HEK293 (cell line): ENCODE measurements at regions not wholly inside any gene's neighbourhood (a gene's known extent, or its start where the extent isn't known, plus 50 kb on each side); places are given as distances from the start of the nearest gene placed in this dataset.

Source experiments
- CTCF ChIA-PET: fragments of 350-600 bp; formaldehyde crosslinking; extraction: SDS; loops from one replicate; lab custom pipeline; 2021; ENCODE audit warnings: antibody characterized with exemption; lab: Yijun Ruan, JAX
- POLR2A ChIA-PET: fragments of 300-600 bp; formaldehyde crosslinking; extraction: SDS; loops from one replicate; lab custom pipeline; 2020; ENCODE audit warnings: antibody characterized with exemption, inconsistent platforms; lab: Yijun Ruan, JAX
- H3K27ac ChIP-seq: fragments of 200-500 bp; sonication (Bioruptor generic); 2 replicates; pipeline ENCODE4 v1.5.1; 2014; ENCODE audit warnings: low read depth, low read length, control low read depth, inconsistent platforms; ENCODE audit errors: extremely low read depth
- H3K36me3 ChIP-seq, 2 experiments: fragments of 200-500 bp in 1 of 2; sonication (Bioruptor generic) in 1 of 2; 1 replicate in 1 of 2; 2 replicates in 1 of 2; pipeline ENCODE4 v1.5.1; 2014 to 2017; ENCODE audit warnings: inconsistent platforms in 2 of 2, low read length in 2 of 2; ENCODE audit not compliant: control insufficient read depth in 2 of 2, insufficient read depth in 1 of 2
- H3K4me1 ChIP-seq: fragments of 200-500 bp; sonication (Bioruptor generic); 2 replicates; pipeline ENCODE4 v1.5.1; 2014; ENCODE audit warnings: mild to moderate bottlenecking, low read length, inconsistent platforms; ENCODE audit not compliant: control insufficient read depth, insufficient read depth
- H3K4me3 ChIP-seq: 2 replicates; pipeline ENCODE4 v1.5.1; 2011; ENCODE audit warnings: low read depth, mild to moderate bottlenecking, control low read depth, low read length, moderate library complexity
- H3K9me3 ChIP-seq: fragments of 200-500 bp; sonication (Bioruptor generic); 2 replicates; pipeline ENCODE4 v1.5.1; 2014; ENCODE audit warnings: low read depth, low read length, inconsistent platforms; ENCODE audit not compliant: control insufficient read depth, insufficient read depth
- AEBP2 ChIP-seq: fragments of 450-650 bp; formaldehyde crosslinking; IDR thresholded peaks from 2 replicates; pipeline ENCODE4 v1.5.1; 2016; ENCODE audit warnings: missing biosample characterization, missing genetic modification characterization, borderline replicate concordance
- EGR2 ChIP-seq: fragments of 450-650 bp; formaldehyde crosslinking; IDR thresholded peaks from 2 replicates; pipeline ENCODE4 v1.5.1; 2016; ENCODE audit warnings: low read depth, missing biosample characterization, missing genetic modification characterization
- FEZF1 ChIP-seq: fragments of 450-650 bp; formaldehyde crosslinking; IDR thresholded peaks from 2 replicates; pipeline ENCODE4 v1.5.1; 2016; ENCODE audit warnings: missing biosample characterization, missing genetic modification characterization
- GFI1B ChIP-seq: fragments of 450-650 bp; formaldehyde crosslinking; IDR thresholded peaks from 2 replicates; pipeline ENCODE4 v1.5.1; 2016; ENCODE audit warnings: missing biosample characterization, missing genetic modification characterization
- HOXA7 ChIP-seq: sonication (generic); formaldehyde crosslinking; IDR thresholded peaks from 2 replicates; pipeline ENCODE4 v1.8.1; 2022; ENCODE audit warnings: missing genetic modification reagents, borderline replicate concordance
- IKZF3 ChIP-seq: fragments of 450-650 bp; IDR thresholded peaks from 2 replicates; pipeline ENCODE4 v1.5.0; 2018; ENCODE audit warnings: missing biosample characterization, mild to moderate bottlenecking, missing genetic modification characterization, moderate library complexity
- INSM2 ChIP-seq: fragments of 450-650 bp; formaldehyde crosslinking; IDR thresholded peaks from 2 replicates; pipeline ENCODE4 v1.5.1; 2016; ENCODE audit warnings: missing biosample characterization, missing genetic modification characterization
- KLF1 ChIP-seq: fragments of 450-650 bp; formaldehyde crosslinking; IDR thresholded peaks from 2 replicates; pipeline ENCODE4 v1.5.1; 2016; ENCODE audit warnings: missing biosample characterization, missing genetic modification characterization
- MZF1 ChIP-seq: fragments of 450-650 bp; formaldehyde crosslinking; IDR thresholded peaks from 2 replicates; pipeline ENCODE4 v1.5.1; 2017; ENCODE audit warnings: missing biosample characterization, missing genetic modification characterization, borderline replicate concordance
- PRDM6 ChIP-seq: fragments of 450-650 bp; formaldehyde crosslinking; IDR thresholded peaks from 2 replicates; pipeline ENCODE4 v1.5.1; 2017; ENCODE audit warnings: missing biosample characterization, missing genetic modification characterization
- SP7 ChIP-seq: fragments of 450-650 bp; formaldehyde crosslinking; IDR thresholded peaks from 2 replicates; pipeline ENCODE4 v1.5.1; 2016; ENCODE audit warnings: missing biosample characterization, missing genetic modification characterization
- ZBTB20 ChIP-seq: fragments of 450-650 bp; formaldehyde crosslinking; IDR thresholded peaks from 2 replicates; pipeline ENCODE4 v1.5.1; 2016; ENCODE audit warnings: missing biosample characterization, missing genetic modification characterization
- ZBTB44 ChIP-seq: fragments of 450-650 bp; IDR thresholded peaks from 2 replicates; pipeline ENCODE4 v1.5.1; 2018; ENCODE audit warnings: missing biosample characterization, mild to moderate bottlenecking, missing genetic modification characterization
- ZEB2 ChIP-seq: fragments of 450-650 bp; formaldehyde crosslinking; IDR thresholded peaks from 2 replicates; pipeline ENCODE4 v1.5.1; 2016; ENCODE audit warnings: missing biosample characterization, missing genetic modification characterization
- ZFHX2 ChIP-seq: fragments of 450-650 bp; formaldehyde crosslinking; conservative IDR thresholded peaks from 2 replicates; pipeline ENCODE4 v1.5.1; 2016; ENCODE audit warnings: missing biosample characterization, missing genetic modification characterization
- ZNF175 ChIP-seq: fragments of 450-650 bp; formaldehyde crosslinking; IDR thresholded peaks from 2 replicates; pipeline ENCODE4 v1.5.1; 2016; ENCODE audit warnings: missing biosample characterization, missing genetic modification characterization
- ZNF202 ChIP-seq: fragments of 450-650 bp; formaldehyde crosslinking; IDR thresholded peaks from 2 replicates; pipeline ENCODE4 v1.5.1; 2016; ENCODE audit warnings: missing biosample characterization, missing genetic modification characterization, borderline replicate concordance
- ZNF335 ChIP-seq: fragments of 450-650 bp; formaldehyde crosslinking; conservative IDR thresholded peaks from 2 replicates; pipeline ENCODE4 v1.5.1; 2016; ENCODE audit warnings: missing biosample characterization, missing genetic modification characterization
- ZNF366 ChIP-seq: fragments of 450-650 bp; formaldehyde crosslinking; conservative IDR thresholded peaks from 2 replicates; pipeline ENCODE4 v1.5.1; 2016; ENCODE audit warnings: missing biosample characterization, missing genetic modification characterization
- ZNF433 ChIP-seq: fragments of 450-650 bp; formaldehyde crosslinking; IDR thresholded peaks from 2 replicates; pipeline ENCODE4 v1.5.1; 2016; ENCODE audit warnings: missing biosample characterization, missing genetic modification characterization, low read depth
- ZNF488 ChIP-seq: fragments of 450-650 bp; formaldehyde crosslinking; IDR thresholded peaks from 2 replicates; pipeline ENCODE4 v1.5.1; 2016; ENCODE audit warnings: missing biosample characterization, missing genetic modification characterization
- ZNF529 ChIP-seq: fragments of 450-650 bp; formaldehyde crosslinking; IDR thresholded peaks from 2 replicates; pipeline ENCODE4 v1.5.1; 2017; ENCODE audit warnings: missing genetic modification characterization, missing biosample characterization; ENCODE audit not compliant: insufficient replicate concordance
- ZNF548 ChIP-seq: fragments of 450-650 bp; formaldehyde crosslinking; IDR thresholded peaks from 2 replicates; pipeline ENCODE4 v1.5.1; 2016; ENCODE audit warnings: missing biosample characterization, missing genetic modification characterization
- ZNF600 ChIP-seq: fragments of 450-650 bp; formaldehyde crosslinking; IDR thresholded peaks from 2 replicates; pipeline ENCODE4 v1.5.1; 2016; ENCODE audit warnings: missing biosample characterization, missing genetic modification characterization
- ZNF621 ChIP-seq: fragments of 450-650 bp; formaldehyde crosslinking; IDR thresholded peaks from 2 replicates; pipeline ENCODE4 v1.5.1; 2017; ENCODE audit warnings: missing biosample characterization, missing genetic modification characterization
- ZNF660 ChIP-seq: fragments of 450-650 bp; IDR thresholded peaks from 2 replicates; pipeline ENCODE4 v1.5.1; 2018; ENCODE audit warnings: missing biosample characterization, mild to moderate bottlenecking, missing genetic modification characterization
- ZNF670 ChIP-seq: fragments of 450-650 bp; formaldehyde crosslinking; IDR thresholded peaks from 2 replicates; pipeline ENCODE4 v1.5.1; 2016; ENCODE audit warnings: missing biosample characterization, missing genetic modification characterization, low read depth
- ZNF704 ChIP-seq: fragments of 450-650 bp; formaldehyde crosslinking; IDR thresholded peaks from 2 replicates; pipeline ENCODE4 v1.5.1; 2016; ENCODE audit warnings: missing biosample characterization, missing genetic modification characterization

- POLR2A ChIA-PET = no interaction called here
- TF ChIP-seq EGR2 (tag by site-specific recombination) (peak; percentile 57; the same call in 1 of the 2 replicates), ZNF366 (tag by site-specific recombination) (0 out of 2 replicates have a peak, but pooled peaks have one; percentile 36), ZNF660 (tag by site-specific recombination) (0 out of 2 replicates have a peak, but pooled peaks have one; percentile 13), INSM2 (tag by site-specific recombination) (no peak), ZEB2 (tag by site-specific recombination) (no peak), IKZF3 (0 out of 2 replicates have a peak, but pooled peaks have one; percentile 60), KLF1 (tag by site-specific recombination) (no peak), MZF1 (peak; percentile 22; the same call in 1 of the 2 replicates), ZFHX2 (peak; percentile 65), ZNF488 (tag by site-specific recombination) (no peak), SP7 (peak; percentile 71), ZNF529 (tag by site-specific recombination) (no peak), PRDM6 (tag by site-specific recombination) (peak; percentile 62), FEZF1 (tag by site-specific recombination) (peak; percentile 71), ZNF335 (peak; percentile 39; the same call in 1 of the 2 replicates)
- TF ChIP-seq, all 188 proteins: peak for 10
- CTCF ChIA-PET = interaction anchor here (0.6 kb wide), 1 partner anchor 364 kb away, joined by 3 read pairs; no protein-coding TSS in a partner anchor
- peaks cover 9% of the 10 kb centered on the region for H3K4me1 ChIP-seq
- H3K4me3 ChIP-seq = no peak overlapping the region
- H3K9me3 ChIP-seq = no peaks in the 10 kb centered on the region
- H3K27ac ChIP-seq = no peak overlapping the region
- no peaks in the 10 kb centered on the region for H3K36me3 ChIP-seq
Observed at GRCh38 chr1:168939110-168939946, 167.2 kb upstream of the ATP1B1 start.

- no peak overlapping the region for H3K27ac ChIP-seq
- TF ChIP-seq ZNF670 (tag by site-specific recombination) (no peak), ZNF600 (tag by site-specific recombination) (no peak), ZNF433 (tag by site-specific recombination) (no peak), HOXA7 (CRISPR knock-in tag) (no peak), ZNF202 (tag by site-specific recombination) (no peak), ZBTB20 (no peak), ZNF621 (tag by site-specific recombination) (no peak), ZNF548 (tag by site-specific recombination) (no peak), GFI1B (no peak), ZBTB44 (tag by site-specific recombination) (no peak), ZNF175 (tag by site-specific recombination) (no peak), ZNF704 (no peak), AEBP2 (tag by site-specific recombination) (no peak)
Observed at GRCh38 chr1:168939947-168940223, 166.6 kb upstream of the ATP1B1 start.

More at GRCh38 chr1:168939947-168940223, 166.6 kb upstream of the ATP1B1 start:
- CTCF ChIA-PET = interaction anchor here (0.6 kb wide), 1 partner anchor 364 kb away, joined by 3 read pairs; no protein-coding TSS in a partner anchor
- no peaks in the 10 kb centered on the region for H3K9me3 ChIP-seq
- H3K4me3 ChIP-seq = no peak overlapping the region
- peaks cover 9% of the 10 kb centered on the region for H3K4me1 ChIP-seq
- no peaks in the 10 kb centered on the region for H3K36me3 ChIP-seq
- POLR2A ChIA-PET = no interaction called here
